ENCODE measurements at regions not wholly inside any gene's neighbourhood (a gene's known extent, or its start where the extent isn't known, plus 50 kb on each side); places are given as distances from the start of the nearest gene placed in this dataset.

DNA sequence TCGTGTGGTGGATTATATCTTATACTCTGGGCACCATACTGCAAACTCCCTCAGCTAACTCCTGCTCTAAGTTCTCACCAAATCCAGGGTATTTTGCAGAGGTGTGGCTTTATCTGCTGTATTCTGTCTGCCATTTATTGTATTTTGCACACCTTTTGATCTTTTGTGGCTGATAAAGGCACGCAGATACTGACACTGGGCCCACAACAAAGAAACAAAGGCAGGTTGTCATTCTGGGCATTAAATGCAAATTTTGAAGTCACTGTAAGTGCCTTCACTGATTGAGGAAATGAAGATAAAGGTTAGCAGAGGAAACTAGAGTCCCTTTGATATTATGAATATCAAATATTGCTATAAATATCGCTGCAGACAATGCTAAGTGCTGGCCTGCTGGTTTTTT is 265.8 kb upstream of the MEIS1 start:
- no peak for TF ChIP-seq EZH2 (IDR thresholded peaks at IDR 0.05; ENCODE audit: borderline replicate concordance, low read depth, low read length, severe bottlenecking)
- TF ChIP-seq, protein P1, sequence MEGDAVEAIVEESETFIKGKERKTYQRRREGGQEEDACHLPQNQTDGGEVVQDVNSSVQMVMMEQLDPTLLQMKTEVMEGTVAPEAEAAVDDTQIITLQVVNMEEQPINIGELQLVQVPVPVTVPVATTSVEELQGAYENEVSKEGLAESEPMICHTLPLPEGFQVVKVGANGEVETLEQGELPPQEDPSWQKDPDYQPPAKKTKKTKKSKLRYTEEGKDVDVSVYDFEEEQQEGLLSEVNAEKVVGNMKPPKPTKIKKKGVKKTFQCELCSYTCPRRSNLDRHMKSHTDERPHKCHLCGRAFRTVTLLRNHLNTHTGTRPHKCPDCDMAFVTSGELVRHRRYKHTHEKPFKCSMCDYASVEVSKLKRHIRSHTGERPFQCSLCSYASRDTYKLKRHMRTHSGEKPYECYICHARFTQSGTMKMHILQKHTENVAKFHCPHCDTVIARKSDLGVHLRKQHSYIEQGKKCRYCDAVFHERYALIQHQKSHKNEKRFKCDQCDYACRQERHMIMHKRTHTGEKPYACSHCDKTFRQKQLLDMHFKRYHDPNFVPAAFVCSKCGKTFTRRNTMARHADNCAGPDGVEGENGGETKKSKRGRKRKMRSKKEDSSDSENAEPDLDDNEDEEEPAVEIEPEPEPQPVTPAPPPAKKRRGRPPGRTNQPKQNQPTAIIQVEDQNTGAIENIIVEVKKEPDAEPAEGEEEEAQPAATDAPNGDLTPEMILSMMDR (IDR thresholded peaks at IDR 0.05; ENCODE audit: borderline replicate concordance, extremely low read depth, low read length, poor library complexity, severe bottlenecking), result no peak
